ENCODE measurements at regions not wholly inside any gene's neighbourhood (a gene's known extent, or its start where the extent isn't known, plus 50 kb on each side); places are given as distances from the start of the nearest gene placed in this dataset.

GRCh38 chr1:73044241-73045036 lies 762.1 kb upstream of the NEGR1 start:
- Mint-ChIP-seq H3K36me3 (ENCODE audit: unreplicated experiment) (no peaks in the 10 kb centered on the region), H3K27ac (ENCODE audit: unreplicated experiment) (no peak overlapping the region), H3K4me3 (ENCODE audit: unreplicated experiment) (no peak overlapping the region), H3K4me1 (ENCODE audit: low read depth, unreplicated experiment) (peaks cover 3% of the 10 kb centered on the region), H3K27me3 (ENCODE audit: unreplicated experiment) (no peaks in the 10 kb centered on the region), H3K9me3 (ENCODE audit: unreplicated experiment) (peaks cover 2% of the 10 kb centered on the region)
- no peak for TF ChIP-seq CTCF (IDR thresholded peaks at IDR 0.05; ENCODE audit: partially characterized antibody, unreplicated experiment)
- no peak for DNase-seq

- Mint-ChIP-seq H3K27me3 (ENCODE audit: unreplicated experiment) (no peaks in the 10 kb centered on the region), H3K36me3 (ENCODE audit: unreplicated experiment) (no peaks in the 10 kb centered on the region), H3K4me3 (ENCODE audit: unreplicated experiment) (no peak overlapping the region), H3K9me3 (ENCODE audit: unreplicated experiment) (no peaks in the 10 kb centered on the region), H3K4me1 (ENCODE audit: low read depth, unreplicated experiment) (peaks cover 3% of the 10 kb centered on the region), H3K27ac (ENCODE audit: unreplicated experiment) (no peak overlapping the region)
- no peak for DNase-seq
- TF ChIP-seq CTCF (IDR thresholded peaks at IDR 0.05; ENCODE audit: partially characterized antibody, unreplicated experiment) = no peak
These were observed 760.1 kb upstream of the NEGR1 start for GRCh38 chr1:73042403-73042802.

GRCh38 chr1:73040811-73041210 lies 758.5 kb upstream of the NEGR1 start:
- DNase-seq = no peak
- peaks cover 3% of the 10 kb centered on the region for H3K4me1 Mint-ChIP-seq (ENCODE audit: low read depth, unreplicated experiment)
- no peak for TF ChIP-seq CTCF (IDR thresholded peaks at IDR 0.05; ENCODE audit: partially characterized antibody, unreplicated experiment)
- H3K27me3 Mint-ChIP-seq (ENCODE audit: unreplicated experiment) = no peaks in the 10 kb centered on the region
- no peaks in the 10 kb centered on the region for H3K9me3 Mint-ChIP-seq (ENCODE audit: unreplicated experiment)
- H3K27ac Mint-ChIP-seq (ENCODE audit: unreplicated experiment) = no peak overlapping the region
- H3K4me3 Mint-ChIP-seq (ENCODE audit: unreplicated experiment) = no peak overlapping the region
- H3K36me3 Mint-ChIP-seq (ENCODE audit: unreplicated experiment) = no peaks in the 10 kb centered on the region

GRCh38 chr1:73034271-73034670 lies 751.9 kb upstream of the NEGR1 start:
- no peak for DNase-seq
- no peaks in the 10 kb centered on the region for H3K36me3 Mint-ChIP-seq (ENCODE audit: unreplicated experiment)
- TF ChIP-seq CTCF (IDR thresholded peaks at IDR 0.05; ENCODE audit: partially characterized antibody, unreplicated experiment) = no peak
- H3K9me3 Mint-ChIP-seq (ENCODE audit: unreplicated experiment) = no peaks in the 10 kb centered on the region
- H3K27ac Mint-ChIP-seq (ENCODE audit: unreplicated experiment) = no peak overlapping the region
- H3K4me3 Mint-ChIP-seq (ENCODE audit: unreplicated experiment) = no peak overlapping the region
- H3K4me1 Mint-ChIP-seq (ENCODE audit: low read depth, unreplicated experiment) = no peaks in the 10 kb centered on the region
- H3K27me3 Mint-ChIP-seq (ENCODE audit: unreplicated experiment) = no peaks in the 10 kb centered on the region

GRCh38 chr1:73033640-73034039 lies 751.3 kb upstream of the NEGR1 start:
- no peaks in the 10 kb centered on the region for H3K9me3 Mint-ChIP-seq (ENCODE audit: unreplicated experiment)
- no peak for DNase-seq
- no peak overlapping the region for H3K4me3 Mint-ChIP-seq (ENCODE audit: unreplicated experiment)
- no peaks in the 10 kb centered on the region for H3K27me3 Mint-ChIP-seq (ENCODE audit: unreplicated experiment)
- H3K27ac Mint-ChIP-seq (ENCODE audit: unreplicated experiment) = no peak overlapping the region
- H3K4me1 Mint-ChIP-seq (ENCODE audit: low read depth, unreplicated experiment) = no peaks in the 10 kb centered on the region
- no peak for TF ChIP-seq CTCF (IDR thresholded peaks at IDR 0.05; ENCODE audit: partially characterized antibody, unreplicated experiment)
- H3K36me3 Mint-ChIP-seq (ENCODE audit: unreplicated experiment) = no peaks in the 10 kb centered on the region

Measured in glutamatergic neuron (in vitro differentiated cells).